ENCODE measurements at regions not wholly inside any gene's neighbourhood (a gene's known extent, or its start where the extent isn't known, plus 50 kb on each side); places are given as distances from the start of the nearest gene placed in this dataset.

- no peak for TF ChIP-seq POLR2A (IDR thresholded peaks at IDR 0.05)
- no peak for TF ChIP-seq CTCF (IDR thresholded peaks at IDR 0.05)
These were observed 89.0 kb upstream of the DHX40 start for GRCh38 chr17:59476413-59476812.
